ENCODE measurements at regions not wholly inside any gene's neighbourhood (a gene's known extent, or its start where the extent isn't known, plus 50 kb on each side); places are given as distances from the start of the nearest gene placed in this dataset.

GRCh38 chr3:78139166-78139565, 1099.3 kb downstream of the ROBO2 start:
- TF ChIP-seq ZNF646 (CRISPR knock-in tag; IDR thresholded peaks at IDR 0.05), result no peak
- no peak for TF ChIP-seq ZNF839 (CRISPR knock-in tag; IDR thresholded peaks at IDR 0.05; ENCODE audit: borderline replicate concordance)
- TF ChIP-seq CCAR2 (optimal IDR thresholded peaks at IDR 0.05; ENCODE audit: low read depth, low read length), result no peak
- TF ChIP-seq CTCF (CRISPR knock-in tag; IDR thresholded peaks at IDR 0.05), result no peak
- TF ChIP-seq ATF2 (CRISPR knock-in tag; IDR thresholded peaks at IDR 0.05), result no peak
- no peak for TF ChIP-seq ZNF660 (CRISPR knock-in tag; IDR thresholded peaks at IDR 0.05; ENCODE audit: borderline replicate concordance, low read depth)
- no peak for TF ChIP-seq SMYD3 (CRISPR knock-in tag; IDR thresholded peaks at IDR 0.05)
- no peak for TF ChIP-seq NKX3-1 (CRISPR knock-in tag; IDR thresholded peaks at IDR 0.05)
